ENCODE measurements at regions not wholly inside any gene's neighbourhood (a gene's known extent, or its start where the extent isn't known, plus 50 kb on each side); places are given as distances from the start of the nearest gene placed in this dataset.

DNA sequence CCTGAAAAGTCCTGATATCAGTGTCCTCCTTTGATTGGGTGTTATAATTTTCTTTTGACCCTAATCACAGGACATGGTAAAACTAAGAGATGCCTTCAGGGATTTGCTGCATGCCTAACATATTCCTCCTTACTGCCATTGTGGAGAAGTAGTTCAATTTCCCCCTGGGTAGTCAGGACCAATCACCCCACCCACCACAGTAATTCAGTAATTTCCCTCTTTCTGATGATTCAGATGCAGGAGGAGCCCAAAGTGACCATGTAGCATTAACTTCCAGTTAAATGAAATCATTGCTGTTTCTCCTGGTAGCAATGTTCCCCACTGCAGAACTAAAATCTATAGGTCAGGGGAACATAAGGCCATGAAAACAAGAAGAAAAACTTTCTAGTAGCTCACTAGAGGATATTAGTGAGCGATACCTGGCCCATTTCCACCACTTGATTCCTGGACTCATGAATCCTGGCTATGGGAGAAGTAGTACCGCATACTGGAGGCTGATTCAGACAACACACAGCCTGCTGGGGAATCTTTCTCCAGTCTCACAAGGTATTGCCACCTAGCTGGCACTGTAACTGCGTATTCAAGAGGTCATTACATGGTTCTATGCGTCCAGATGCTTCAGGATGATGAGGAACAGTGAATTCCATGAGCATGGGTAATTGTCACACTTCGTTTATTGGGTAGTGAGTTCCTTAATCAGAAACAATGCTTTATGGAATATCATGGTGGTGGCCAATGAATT, 561.2 kb downstream of the HAO1 start:
- DNase-seq (ENCODE audit: low read depth in 3 of 3, low spot score in 2 of 3) = no peak

GRCh38 chr20:7379621-7380220, 560.5 kb downstream of the HAO1 start:
- no peak for DNase-seq (ENCODE audit: low read depth in 3 of 3, low spot score in 2 of 3)

DNA sequence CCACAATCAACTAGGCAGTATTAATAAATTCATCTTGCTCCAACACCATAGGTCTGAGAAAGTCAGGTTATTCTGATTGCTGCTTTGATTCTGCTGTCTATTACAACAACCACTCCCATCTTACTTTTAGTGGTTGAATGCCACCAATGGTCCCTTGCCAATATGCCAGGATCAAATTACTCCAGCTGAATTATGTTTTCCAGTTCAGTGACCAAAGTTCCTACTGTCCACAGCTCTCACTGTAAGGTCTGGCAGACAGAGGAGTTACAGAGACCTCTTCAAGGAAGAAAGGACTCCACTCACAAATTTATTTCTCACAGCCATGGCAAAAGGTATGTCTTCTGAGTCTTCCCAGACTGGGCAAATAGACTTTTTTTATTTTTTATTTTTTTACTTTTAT, 557.0 kb downstream of the HAO1 start:
- no peak for DNase-seq (ENCODE audit: low read depth in 3 of 3, low spot score in 2 of 3)

DNA sequence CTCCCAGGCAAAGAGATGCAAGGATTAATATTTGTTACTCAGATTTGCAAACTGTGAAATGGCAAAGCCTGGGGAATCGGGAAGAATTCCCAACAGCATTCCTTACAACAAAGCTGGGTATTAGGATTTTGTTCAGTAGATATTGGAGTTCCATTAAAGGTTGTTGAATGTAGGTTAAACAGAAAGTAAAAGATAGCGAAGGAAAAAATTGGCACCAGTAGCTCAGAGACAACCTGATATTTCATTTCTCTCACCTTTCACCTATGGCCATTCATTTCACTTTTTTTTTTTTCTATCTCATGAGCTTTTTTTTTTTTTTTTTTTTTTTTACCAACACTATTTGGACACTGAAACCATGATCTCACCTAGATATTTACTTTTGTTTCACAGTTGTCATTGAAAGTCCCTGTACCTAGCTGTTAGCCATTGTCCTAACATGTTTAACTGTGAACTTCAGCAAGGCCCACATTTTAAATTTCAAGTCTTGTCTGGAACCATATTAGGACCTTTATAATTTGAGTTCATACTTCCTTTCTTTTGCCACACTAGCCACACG, 552.5 kb downstream of the HAO1 start:
- DNase-seq (ENCODE audit: low read depth in 3 of 3, low spot score in 2 of 3) = no peak

GRCh38 chr20:7389216-7389615, 551.0 kb downstream of the HAO1 start:
- DNase-seq (ENCODE audit: low read depth in 3 of 3, low spot score in 2 of 3) = no peak

DNA sequence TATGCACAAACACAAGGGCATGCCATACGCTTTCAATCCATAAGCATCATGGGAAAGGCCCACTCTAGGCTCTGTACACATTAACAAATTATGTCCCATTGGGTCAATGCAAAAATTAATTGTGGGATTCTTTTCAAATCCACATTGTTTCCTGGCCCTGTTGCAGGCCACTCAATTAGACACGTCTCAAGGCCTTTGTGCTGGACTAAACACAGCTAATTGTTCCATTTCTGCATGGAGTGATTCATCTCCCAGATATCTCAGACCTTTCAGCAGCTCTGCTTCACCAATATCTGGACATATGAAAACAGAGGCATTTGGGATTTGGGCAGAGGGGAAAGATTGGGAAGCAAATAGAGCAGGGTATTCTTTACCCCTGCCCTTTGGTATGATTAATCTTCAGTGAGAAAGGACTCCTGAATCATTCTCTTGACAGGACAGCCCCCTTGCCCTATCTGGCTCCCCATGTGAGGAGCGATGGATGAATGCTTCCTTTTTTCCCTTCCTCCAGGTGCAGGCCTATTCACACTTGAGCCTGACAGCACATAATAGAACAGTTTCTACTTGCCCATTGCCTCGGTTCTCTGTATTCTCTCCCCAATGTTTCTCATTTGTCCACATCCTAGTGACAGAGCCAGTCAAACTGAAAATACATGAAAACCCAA, 547.6 kb downstream of the HAO1 start:
- DNase-seq (ENCODE audit: low read depth in 3 of 3, low spot score in 2 of 3) = no peak

DNA sequence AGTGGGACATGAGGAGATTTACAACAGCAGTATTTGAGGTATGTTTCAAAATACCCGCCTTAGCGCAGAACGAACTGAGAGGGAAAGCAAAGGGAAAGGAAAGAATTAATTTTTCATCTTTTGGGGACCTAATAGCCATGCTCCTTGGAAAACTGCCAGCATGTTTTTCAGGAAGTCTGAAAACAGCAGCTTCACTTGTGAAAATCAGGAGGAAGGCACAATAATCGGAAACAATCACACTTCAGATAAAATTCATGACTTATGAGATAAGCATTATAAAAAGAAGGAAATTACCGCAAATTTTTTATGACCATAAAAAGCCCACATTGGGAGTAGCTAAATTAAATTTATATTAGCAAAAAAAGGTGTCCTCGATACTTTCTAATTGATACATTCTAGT, 541.1 kb downstream of the HAO1 start:
- DNase-seq (ENCODE audit: low read depth in 3 of 3, low spot score in 2 of 3) = no peak

DNA sequence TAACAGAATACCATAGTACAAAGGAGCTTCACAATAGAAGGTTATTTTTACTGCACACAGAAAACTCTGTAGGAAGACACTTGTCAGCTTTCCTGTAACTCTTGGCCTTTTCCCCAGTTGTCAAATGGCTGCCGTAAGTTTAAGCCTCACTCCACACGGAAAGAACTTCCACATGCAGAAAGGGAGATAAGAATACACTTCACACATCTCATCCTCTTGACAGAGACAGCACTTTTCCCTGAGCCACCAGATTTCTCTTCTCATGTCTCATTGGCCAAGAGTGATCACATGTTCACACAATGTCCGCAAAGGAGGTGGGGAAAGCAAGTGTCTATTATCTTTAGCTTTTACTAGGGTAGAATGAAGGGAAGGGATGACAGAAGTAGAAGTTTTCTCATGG, 540.7 kb downstream of the HAO1 start:
- no peak for DNase-seq (ENCODE audit: low read depth in 3 of 3, low spot score in 2 of 3)

DNA sequence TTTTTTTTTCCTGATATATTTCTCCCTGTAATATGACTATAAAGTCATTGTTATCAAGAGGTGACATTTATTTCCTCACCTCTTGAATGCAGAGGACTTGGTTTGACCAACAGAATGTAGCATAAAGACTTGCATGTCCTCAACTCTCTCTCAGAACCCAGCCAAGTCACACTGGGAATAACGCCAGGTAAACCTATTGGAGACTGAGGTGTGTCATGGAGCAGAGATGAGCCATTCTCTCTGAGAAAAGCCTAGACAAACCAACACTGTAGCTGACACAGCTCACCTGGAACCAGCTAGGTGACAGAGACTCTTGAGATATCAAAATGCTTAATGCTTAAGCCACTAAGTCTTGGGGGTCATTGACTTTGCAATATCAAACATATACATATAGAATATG, 533.6 kb downstream of the HAO1 start:
- no peak for DNase-seq (ENCODE audit: low read depth in 3 of 3, low spot score in 2 of 3)

DNA sequence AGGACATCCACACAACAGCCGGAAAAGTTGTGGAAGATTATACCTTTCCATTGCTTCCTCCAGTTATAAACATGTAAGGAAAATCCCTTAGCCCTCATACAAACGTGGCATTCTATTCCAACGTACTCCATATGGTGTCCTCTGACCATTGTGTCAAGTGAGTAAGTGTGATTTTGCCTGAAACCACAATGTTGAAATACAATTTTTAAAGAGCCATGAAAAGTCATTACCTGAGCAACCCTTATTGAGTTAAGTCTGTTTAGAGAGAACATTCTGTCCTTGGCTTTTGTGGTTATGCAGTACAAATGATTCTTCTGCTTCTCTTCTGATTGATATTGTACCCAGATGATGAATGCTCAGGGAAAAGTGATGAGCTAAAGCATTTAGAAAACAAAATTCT, 530.1 kb downstream of the HAO1 start:
- no peak for DNase-seq (ENCODE audit: low read depth in 3 of 3, low spot score in 2 of 3)

- DNase-seq (ENCODE audit: low read depth in 3 of 3, low spot score in 2 of 3) = no peak
Observed at GRCh38 chr20:7411075-7411474, 529.2 kb downstream of the HAO1 start.

- no peak for DNase-seq (ENCODE audit: low read depth in 3 of 3, low spot score in 2 of 3)
Observed at GRCh38 chr20:7415427-7415826, 524.8 kb downstream of the HAO1 start.

GRCh38 chr20:7416382-7416781, 523.9 kb downstream of the HAO1 start:
- DNase-seq (ENCODE audit: low read depth in 3 of 3, low spot score in 2 of 3) = no peak

DNA sequence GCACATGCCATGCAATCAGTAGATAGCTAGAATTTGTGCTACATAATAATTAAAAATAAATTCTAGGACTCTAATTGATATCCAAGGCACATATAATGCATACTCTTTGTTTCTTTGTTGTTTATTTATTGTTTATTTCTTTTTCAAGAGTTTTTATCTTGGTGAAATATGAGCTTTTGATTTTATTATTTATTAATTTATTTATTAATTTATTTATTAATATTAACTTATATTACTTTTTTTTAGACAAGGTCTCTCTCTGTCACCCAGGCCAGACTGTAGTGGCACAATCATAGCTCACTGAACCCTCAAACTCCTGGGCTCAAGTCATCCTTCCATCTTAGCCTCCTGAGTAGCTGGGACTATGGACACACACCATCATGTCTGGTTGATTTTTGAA, 519.9 kb downstream of the HAO1 start:
- DNase-seq (ENCODE audit: low read depth in 3 of 3, low spot score in 2 of 3) = no peak

- DNase-seq (ENCODE audit: low read depth in 3 of 3, low spot score in 2 of 3) = no peak
Observed at GRCh38 chr20:7426890-7427496, 513.3 kb downstream of the HAO1 start.

- no peak for DNase-seq (ENCODE audit: low read depth in 3 of 3, low spot score in 2 of 3)
Observed at GRCh38 chr20:7428946-7429345, 511.3 kb downstream of the HAO1 start.

GRCh38 chr20:7432612-7433011, 507.6 kb downstream of the HAO1 start:
- DNase-seq (ENCODE audit: low read depth in 3 of 3, low spot score in 2 of 3) = no peak

DNA sequence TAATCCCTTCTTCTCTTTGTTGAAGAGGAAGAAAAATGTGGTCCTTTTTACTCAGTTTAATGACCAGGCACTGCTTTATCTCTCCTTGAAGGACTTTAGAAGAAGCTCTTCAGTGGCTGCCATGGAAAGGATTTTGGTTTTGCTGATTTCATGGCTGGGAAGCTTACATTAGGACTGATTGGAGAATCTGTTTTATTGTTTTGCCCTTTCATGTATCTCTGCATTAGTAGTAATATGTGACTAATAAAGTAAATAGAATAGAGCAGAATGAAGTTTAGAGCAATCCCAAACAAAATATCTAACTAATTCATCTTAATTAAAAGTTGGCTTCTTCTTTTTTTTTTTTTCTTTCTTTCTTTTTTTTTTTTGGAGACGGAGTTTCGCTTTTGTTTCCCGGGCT, 502.9 kb downstream of the HAO1 start:
- no peak for DNase-seq (ENCODE audit: low read depth in 3 of 3, low spot score in 2 of 3)

GRCh38 chr20:7449269-7449668, 491.0 kb downstream of the HAO1 start:
- DNase-seq (ENCODE audit: low read depth in 3 of 3, low spot score in 2 of 3) = no peak

DNA sequence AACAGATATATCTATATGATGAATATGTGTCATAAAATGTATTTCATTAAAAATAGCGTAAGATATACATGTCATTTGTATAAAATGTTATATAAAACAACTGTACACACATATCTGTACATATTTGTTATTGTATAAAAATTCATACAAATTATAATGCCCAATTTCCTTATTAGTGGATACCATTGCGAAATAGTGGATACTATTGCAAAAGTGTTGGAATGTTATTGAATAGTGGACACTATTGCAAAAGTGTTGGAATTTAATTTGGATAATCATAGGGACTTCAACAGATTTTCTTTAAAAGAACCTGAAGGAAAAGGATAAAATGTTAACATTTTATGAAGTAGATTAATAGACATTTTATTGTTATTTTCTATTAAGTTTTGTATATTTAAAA, 487.4 kb downstream of the HAO1 start:
- DNase-seq (ENCODE audit: low read depth in 3 of 3, low spot score in 2 of 3) = no peak

DNA sequence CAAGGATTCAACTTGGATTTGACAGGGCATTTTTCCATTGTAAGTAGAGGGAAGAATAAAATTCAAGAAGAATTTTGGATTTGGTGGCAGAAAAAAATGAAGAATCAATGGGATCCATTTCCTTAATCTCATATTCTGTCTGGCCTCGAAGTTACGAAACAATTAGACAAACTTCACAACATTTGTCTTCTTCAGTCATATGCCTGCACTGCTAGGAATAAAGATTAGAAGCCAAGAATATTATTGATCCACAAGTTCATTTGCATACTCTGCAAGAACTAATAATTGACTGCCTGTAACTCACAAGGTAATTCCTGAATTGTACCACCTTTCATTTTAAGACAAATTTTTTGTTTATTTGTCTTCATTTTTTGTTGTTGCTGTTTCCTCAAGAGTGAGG, 486.2 kb downstream of the HAO1 start:
- no peak for DNase-seq (ENCODE audit: low read depth in 3 of 3, low spot score in 2 of 3)

DNA sequence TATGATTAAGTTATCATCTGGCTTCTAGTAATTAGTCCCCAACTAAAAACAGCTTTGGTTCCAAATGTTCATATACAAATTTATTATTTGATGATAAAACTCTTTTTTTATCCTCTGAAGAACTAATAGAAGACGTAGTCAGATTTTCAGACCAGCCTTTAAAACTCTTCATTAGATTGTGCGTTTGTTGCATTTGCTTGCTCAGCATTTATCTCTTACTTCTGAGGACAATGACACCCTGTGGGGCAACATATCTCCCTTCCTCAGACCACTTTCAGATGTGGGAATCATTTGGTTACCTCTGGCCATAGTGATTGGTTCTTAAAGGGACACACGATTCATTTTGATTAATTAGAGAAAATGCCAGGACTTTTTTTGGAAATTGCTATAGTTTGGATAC, 481.8 kb downstream of the HAO1 start:
- DNase-seq (ENCODE audit: low read depth in 3 of 3, low spot score in 2 of 3) = no peak
